GM12892 (cell line): ENCODE measurements at regions not wholly inside any gene's neighbourhood (a gene's known extent, or its start where the extent isn't known, plus 50 kb on each side); places are given as distances from the start of the nearest gene placed in this dataset.

Experiments used
- DNase-seq: peaks from one replicate; pipeline ENCODE4 v3.0.0; 2011; ENCODE audit not compliant: insufficient read length
- FAIRE-seq: peaks from 2 replicates; lab custom pipeline; 2011; peaks lifted over from hg19 to GRCh38; lab: Jason Lieb, UNC
- POLR2A ChIP-seq: IDR thresholded peaks from 2 replicates; pipeline ENCODE4 v1.6.1; 2011; ENCODE audit warnings: low read depth, low read length, control low read depth
- POLR2AphosphoS5 ChIP-seq: IDR thresholded peaks from 2 replicates; pipeline ENCODE4 v1.6.1; 2011; ENCODE audit warnings: low read depth, low read length, control low read depth
- TAF1 ChIP-seq: IDR thresholded peaks from 2 replicates; pipeline ENCODE4 v1.6.1; 2011; ENCODE audit warnings: low read depth, mild to moderate bottlenecking, control low read depth, low read length, borderline replicate concordance

- FAIRE-seq = no peak
- no peak for TF ChIP-seq POLR2AphosphoS5
- TF ChIP-seq TAF1 = no peak
- no peak for TF ChIP-seq POLR2A
- DNase-seq = no peak
These were observed 82.3 kb downstream of the UNCX start for GRCh38 chr7:1314908-1315450.

- DNase-seq (no peak), FAIRE-seq (no peak)
- TF ChIP-seq POLR2AphosphoS5 (no peak), POLR2A (no peak), TAF1 (no peak)
These were observed 83.4 kb downstream of the UNCX start for GRCh38 chr7:1316086-1316485.

- no peak for FAIRE-seq
- TF ChIP-seq POLR2AphosphoS5 (no peak), POLR2A (no peak), TAF1 (no peak)
- no peak for DNase-seq
These were observed 85.0 kb downstream of the UNCX start for GRCh38 chr7:1317646-1318045.

GRCh38 chr7:1318051-1318450 is 85.4 kb downstream of the UNCX start:
- no peak for DNase-seq
- FAIRE-seq = no peak
- TF ChIP-seq TAF1 (no peak), POLR2AphosphoS5 (no peak), POLR2A (no peak)

GRCh38 chr7:1318661-1319060 is 86.0 kb downstream of the UNCX start:
- no peak for FAIRE-seq
- no peak for TF ChIP-seq POLR2AphosphoS5
- no peak for TF ChIP-seq TAF1
- no peak for DNase-seq

GRCh38 chr7:1320616-1321240 is 88.1 kb downstream of the UNCX start:
- FAIRE-seq = no peak
- DNase-seq = no peak
- TF ChIP-seq TAF1 = no peak
- no peak for TF ChIP-seq POLR2AphosphoS5

- FAIRE-seq (no peak), DNase-seq (no peak)
- TF ChIP-seq POLR2A (no peak), POLR2AphosphoS5 (no peak), TAF1 (no peak)
These were observed 89.0 kb downstream of the UNCX start for GRCh38 chr7:1321411-1322239.

GRCh38 chr7:1322240-1323110 is 89.8 kb downstream of the UNCX start:
- FAIRE-seq (no peak), DNase-seq (no peak)
- TF ChIP-seq POLR2AphosphoS5 (no peak), POLR2A (no peak), TAF1 (no peak)

GRCh38 chr7:1323178-1324027 is 90.7 kb downstream of the UNCX start:
- DNase-seq = no peak
- TF ChIP-seq POLR2A = no peak
- TF ChIP-seq POLR2AphosphoS5 = no peak
- TF ChIP-seq TAF1 = no peak
- FAIRE-seq = no peak
